GM23338 (cell line): ENCODE measurements at regions not wholly inside any gene's neighbourhood (a gene's known extent, or its start where the extent isn't known, plus 50 kb on each side); places are given as distances from the start of the nearest gene placed in this dataset.

ENCODE experiments used
- ATAC-seq: fragments of 200-7000 bp; cut with Tn5 transposase; 3 replicates; pipeline ENCODE4 v1.9.1; 2020
- DNase-seq: peaks from one replicate; pipeline ENCODE4 v3.0.0-alpha.2; 2015; ENCODE audit warnings: low spot score
- H2AFZ ChIP-seq: fragments of 200-600 bp; sonication (generic); 2 replicates; pipeline ENCODE4 v1.8.0; 2016; ENCODE audit warnings: antibody characterized with exemption, mild to moderate bottlenecking, moderate library complexity
- H3F3A ChIP-seq: fragments of 200-600 bp; sonication (generic); replicated peaks from 2 replicates; pipeline ENCODE4 v1.8.0; 2017; ENCODE audit warnings: antibody characterized with exemption, mixed run types, low read depth
- H3K27ac ChIP-seq: fragments of 200-600 bp; sonication (generic); 2 replicates; pipeline ENCODE4 v1.6.1; 2016; ENCODE audit warnings: low read depth
- H3K27me3 ChIP-seq: fragments of 200-600 bp; sonication (generic); 2 replicates; pipeline ENCODE4 v1.8.0; 2016; ENCODE audit warnings: mild to moderate bottlenecking, mixed run types, moderate library complexity; ENCODE audit not compliant: insufficient read depth
- H3K36me3 ChIP-seq: fragments of 200-600 bp; sonication (generic); 2 replicates; pipeline ENCODE4 v1.8.0; 2016; ENCODE audit warnings: mild to moderate bottlenecking; ENCODE audit not compliant: insufficient read depth
- H3K4me1 ChIP-seq: fragments of 200-600 bp; sonication (generic); 2 replicates; pipeline ENCODE4 v1.8.0; 2016; ENCODE audit warnings: mild to moderate bottlenecking, moderate library complexity; ENCODE audit not compliant: insufficient read depth
- H3K4me2 ChIP-seq: fragments of 200-600 bp; sonication (generic); 2 replicates; pipeline ENCODE4 v1.7.1; 2017; ENCODE audit warnings: mixed run types
- H3K4me3 ChIP-seq: fragments of 200-600 bp; sonication (generic); 2 replicates; pipeline ENCODE4 v1.6.1; 2016; ENCODE audit warnings: mixed run types
- H3K79me2 ChIP-seq: fragments of 200-600 bp; sonication (generic); replicated peaks from 2 replicates; pipeline ENCODE4 v1.8.0; 2017; ENCODE audit warnings: mild to moderate bottlenecking; ENCODE audit not compliant: insufficient read depth
- H3K9me2 ChIP-seq: fragments of 200-600 bp; sonication (generic); 2 replicates; pipeline ENCODE4 v1.8.0; 2017; ENCODE audit not compliant: insufficient read depth
- H4K20me1 ChIP-seq: fragments of 200-600 bp; sonication (generic); replicated peaks from 2 replicates; pipeline ENCODE4 v1.8.0; 2017; ENCODE audit warnings: mild to moderate bottlenecking; ENCODE audit not compliant: insufficient read depth
- H3K27ac Mint-ChIP-seq: 2 replicates; pipeline ENCODE4 v1.8.0; 2020; ENCODE audit warnings: inconsistent platforms, mild to moderate bottlenecking, moderate library complexity, mixed read lengths
- H3K27me3 Mint-ChIP-seq: 3 replicates; pipeline ENCODE4 v1.8.0; 2022; ENCODE audit warnings: low read depth, mild to moderate bottlenecking, moderate library complexity, mixed read lengths, inconsistent platforms; ENCODE audit not compliant: insufficient read depth, poor library complexity
- H3K36me3 Mint-ChIP-seq: 3 replicates; pipeline ENCODE4 v1.8.0; 2021; ENCODE audit warnings: low read depth, mild to moderate bottlenecking, inconsistent platforms, moderate library complexity, mixed read lengths
- H3K4me1 Mint-ChIP-seq: 3 replicates; pipeline ENCODE4 v1.8.0; 2020; ENCODE audit warnings: mild to moderate bottlenecking, inconsistent platforms, mixed read lengths
- H3K4me3 Mint-ChIP-seq: 3 replicates; pipeline ENCODE4 v1.8.0; 2021; ENCODE audit warnings: moderate library complexity, mild to moderate bottlenecking, inconsistent platforms, mixed read lengths
- H3K9me3 Mint-ChIP-seq: 3 replicates; pipeline ENCODE4 v1.8.0; 2020; ENCODE audit warnings: moderate library complexity, mild to moderate bottlenecking, inconsistent platforms, mixed read lengths
- CREB1 ChIP-seq: fragments of 250-450 bp; sonication (Bioruptor Pico); IDR thresholded peaks from 2 replicates; pipeline ENCODE4 v1.5.0; 2020; ENCODE audit warnings: low read depth, mild to moderate bottlenecking, moderate library complexity
- CTCF ChIP-seq, 2 experiments: fragments of 200-600 bp in 1 of 2; sonication (generic) in 1 of 2; conservative IDR thresholded peaks; 2 replicates each; pipeline versions ENCODE4 v1.5.1 to v1.6.1; 2016 to 2017; ENCODE audit warnings: antibody characterized with exemption in 2 of 2, low read depth in 2 of 2, mild to moderate bottlenecking in 2 of 2, moderate library complexity in 1 of 2
- EZH2 ChIP-seq: fragments of 200-600 bp; sonication (generic); IDR thresholded peaks from one replicate; pipeline ENCODE4 v1.8.0; 2017; ENCODE audit warnings: antibody characterized with exemption, mild to moderate bottlenecking, low read depth; ENCODE audit not compliant: unreplicated experiment
- JUNB ChIP-seq: IDR thresholded peaks from one replicate; pipeline ENCODE4 v1.6.1; 2016; ENCODE audit warnings: antibody characterized with exemption; ENCODE audit not compliant: unreplicated experiment
- NANOG ChIP-seq: IDR thresholded peaks from 2 replicates; pipeline ENCODE4 v1.6.1; 2016; ENCODE audit warnings: antibody characterized with exemption, borderline replicate concordance
- POLR2AphosphoS5 ChIP-seq: IDR thresholded peaks from 2 replicates; pipeline ENCODE4 v1.6.1; 2016; ENCODE audit warnings: antibody characterized with exemption, low read depth
- STAT1 ChIP-seq: IDR thresholded peaks from one replicate; pipeline ENCODE4 v1.6.1; 2016; ENCODE audit warnings: antibody characterized with exemption; ENCODE audit not compliant: unreplicated experiment
- ZNF331 ChIP-seq: fragments of 250-450 bp; sonication (Bioruptor Pico); IDR thresholded peaks from 2 replicates; pipeline ENCODE4 v1.5.0; 2020; ENCODE audit warnings: low read depth, mild to moderate bottlenecking, moderate library complexity
- ZNF462 ChIP-seq: fragments of 250-450 bp; sonication (Bioruptor Pico); IDR thresholded peaks from 2 replicates; pipeline ENCODE4 v1.5.0; 2020; ENCODE audit warnings: mild to moderate bottlenecking, moderate library complexity
- TF ChIP-seq, protein P1 (sequence below): IDR thresholded peaks from 2 replicates; pipeline ENCODE4 v1.6.1; 2016; ENCODE audit warnings: antibody characterized with exemption
- TF ChIP-seq, protein P2 (sequence below): IDR thresholded peaks from one replicate; pipeline ENCODE4 v1.6.1; 2018; ENCODE audit warnings: antibody characterized with exemption; ENCODE audit not compliant: unreplicated experiment

DNA sequence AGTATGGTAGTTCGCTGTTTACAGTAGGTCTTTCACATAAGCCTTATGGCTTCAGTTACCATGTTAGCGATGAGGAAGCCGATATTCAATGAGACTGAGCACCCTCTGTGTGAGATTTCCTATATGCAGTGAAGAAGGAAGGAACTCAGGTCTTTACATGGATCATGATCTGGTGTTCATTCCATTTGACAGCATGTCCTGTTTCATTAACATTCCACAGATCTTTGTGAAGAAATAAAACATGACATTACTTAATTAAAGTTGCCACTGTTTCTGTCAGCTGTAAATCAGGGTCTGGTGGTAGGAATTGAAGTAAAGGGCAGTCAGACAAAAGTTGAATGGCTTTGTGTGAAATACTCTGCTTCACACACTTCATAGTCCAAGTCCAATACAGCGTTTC lies 768.6 kb downstream of the ZPLD1 start:
- H3K4me3 Mint-ChIP-seq: no peak overlapping the region
- no peak for TF ChIP-seq STAT1
- TF ChIP-seq CTCF (conservative IDR thresholded peaks at IDR 0.05; ENCODE audit: low read depth in 2 of 2): no peak
- TF ChIP-seq JUNB: no peak
- TF ChIP-seq EZH2: no peak
- TF ChIP-seq CREB1 (CRISPR knock-in tag): no peak
- no peak for TF ChIP-seq POLR2AphosphoS5
- H2AFZ ChIP-seq: no peak overlapping the region
- H3K27ac Mint-ChIP-seq: no peak overlapping the region
- H3K36me3 Mint-ChIP-seq: no peaks in the 10 kb centered on the region
- H3K9me2 ChIP-seq: no peaks in the 10 kb centered on the region
- no peak overlapping the region for H3K4me2 ChIP-seq
- H3K36me3 ChIP-seq: no peaks in the 10 kb centered on the region
- ATAC-seq: no peak
- H3K79me2 ChIP-seq: no peaks in the 10 kb centered on the region
- no peak overlapping the region for H3K27ac ChIP-seq
- no peaks in the 10 kb centered on the region for H3K4me1 ChIP-seq
- no peaks in the 10 kb centered on the region for H3F3A ChIP-seq
- no peak overlapping the region for H3K4me3 ChIP-seq
- H3K27me3 Mint-ChIP-seq: no peaks in the 10 kb centered on the region
- DNase-seq: no peak
- no peaks in the 10 kb centered on the region for H3K9me3 Mint-ChIP-seq
- H3K27me3 ChIP-seq: no peaks in the 10 kb centered on the region
- no peaks in the 10 kb centered on the region for H3K4me1 Mint-ChIP-seq
- no peaks in the 10 kb centered on the region for H4K20me1 ChIP-seq

DNA sequence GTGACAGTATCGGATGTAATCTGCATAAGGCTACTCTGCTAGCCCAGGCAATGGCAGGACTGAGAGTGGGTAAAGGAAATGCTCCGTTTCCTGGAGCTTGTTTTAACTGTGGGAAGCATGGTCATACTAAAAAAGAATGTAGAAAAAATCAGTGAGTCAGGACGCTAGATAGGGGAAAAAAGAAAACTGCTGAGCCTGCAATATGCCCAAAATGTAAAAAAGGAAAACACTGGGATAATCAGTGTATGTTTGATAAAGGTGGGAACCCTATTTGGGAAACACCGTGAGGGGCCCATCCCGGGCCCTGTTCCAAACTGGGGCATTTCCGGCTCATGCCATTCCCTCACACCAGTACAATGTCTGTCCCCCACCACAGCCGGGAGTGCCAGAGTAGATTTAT lies 775.8 kb downstream of the ZPLD1 start:
- H2AFZ ChIP-seq: peak overlapping the region; percentile 66
- no peak overlapping the region for H3K4me3 ChIP-seq
- no peaks in the 10 kb centered on the region for H3K4me1 ChIP-seq
- no peak overlapping the region for H3K27ac Mint-ChIP-seq
- H3K36me3 ChIP-seq: no peaks in the 10 kb centered on the region
- no peaks in the 10 kb centered on the region for H3K79me2 ChIP-seq
- H3K4me2 ChIP-seq: no peak overlapping the region
- DNase-seq: no peak
- no peaks in the 10 kb centered on the region for H3F3A ChIP-seq
- H3K36me3 Mint-ChIP-seq: no peaks in the 10 kb centered on the region
- no peak overlapping the region for H3K4me3 Mint-ChIP-seq
- no peaks in the 10 kb centered on the region for H3K4me1 Mint-ChIP-seq
- H3K27me3 ChIP-seq: no peaks in the 10 kb centered on the region
- ATAC-seq: no peak
- no peaks in the 10 kb centered on the region for H3K27me3 Mint-ChIP-seq
- H3K9me3 Mint-ChIP-seq: peaks cover 4% of the 10 kb centered on the region
- H4K20me1 ChIP-seq: no peaks in the 10 kb centered on the region
- H3K27ac ChIP-seq: no peak overlapping the region
- H3K9me2 ChIP-seq: no peaks in the 10 kb centered on the region
- TF ChIP-seq, protein P1, sequence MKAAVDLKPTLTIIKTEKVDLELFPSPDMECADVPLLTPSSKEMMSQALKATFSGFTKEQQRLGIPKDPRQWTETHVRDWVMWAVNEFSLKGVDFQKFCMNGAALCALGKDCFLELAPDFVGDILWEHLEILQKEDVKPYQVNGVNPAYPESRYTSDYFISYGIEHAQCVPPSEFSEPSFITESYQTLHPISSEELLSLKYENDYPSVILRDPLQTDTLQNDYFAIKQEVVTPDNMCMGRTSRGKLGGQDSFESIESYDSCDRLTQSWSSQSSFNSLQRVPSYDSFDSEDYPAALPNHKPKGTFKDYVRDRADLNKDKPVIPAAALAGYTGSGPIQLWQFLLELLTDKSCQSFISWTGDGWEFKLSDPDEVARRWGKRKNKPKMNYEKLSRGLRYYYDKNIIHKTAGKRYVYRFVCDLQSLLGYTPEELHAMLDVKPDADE: no peak
- TF ChIP-seq ZNF462 (CRISPR knock-in tag) (no peak), STAT1 (no peak), ZNF331 (no peak), NANOG (no peak)
- TF ChIP-seq, protein P2, sequence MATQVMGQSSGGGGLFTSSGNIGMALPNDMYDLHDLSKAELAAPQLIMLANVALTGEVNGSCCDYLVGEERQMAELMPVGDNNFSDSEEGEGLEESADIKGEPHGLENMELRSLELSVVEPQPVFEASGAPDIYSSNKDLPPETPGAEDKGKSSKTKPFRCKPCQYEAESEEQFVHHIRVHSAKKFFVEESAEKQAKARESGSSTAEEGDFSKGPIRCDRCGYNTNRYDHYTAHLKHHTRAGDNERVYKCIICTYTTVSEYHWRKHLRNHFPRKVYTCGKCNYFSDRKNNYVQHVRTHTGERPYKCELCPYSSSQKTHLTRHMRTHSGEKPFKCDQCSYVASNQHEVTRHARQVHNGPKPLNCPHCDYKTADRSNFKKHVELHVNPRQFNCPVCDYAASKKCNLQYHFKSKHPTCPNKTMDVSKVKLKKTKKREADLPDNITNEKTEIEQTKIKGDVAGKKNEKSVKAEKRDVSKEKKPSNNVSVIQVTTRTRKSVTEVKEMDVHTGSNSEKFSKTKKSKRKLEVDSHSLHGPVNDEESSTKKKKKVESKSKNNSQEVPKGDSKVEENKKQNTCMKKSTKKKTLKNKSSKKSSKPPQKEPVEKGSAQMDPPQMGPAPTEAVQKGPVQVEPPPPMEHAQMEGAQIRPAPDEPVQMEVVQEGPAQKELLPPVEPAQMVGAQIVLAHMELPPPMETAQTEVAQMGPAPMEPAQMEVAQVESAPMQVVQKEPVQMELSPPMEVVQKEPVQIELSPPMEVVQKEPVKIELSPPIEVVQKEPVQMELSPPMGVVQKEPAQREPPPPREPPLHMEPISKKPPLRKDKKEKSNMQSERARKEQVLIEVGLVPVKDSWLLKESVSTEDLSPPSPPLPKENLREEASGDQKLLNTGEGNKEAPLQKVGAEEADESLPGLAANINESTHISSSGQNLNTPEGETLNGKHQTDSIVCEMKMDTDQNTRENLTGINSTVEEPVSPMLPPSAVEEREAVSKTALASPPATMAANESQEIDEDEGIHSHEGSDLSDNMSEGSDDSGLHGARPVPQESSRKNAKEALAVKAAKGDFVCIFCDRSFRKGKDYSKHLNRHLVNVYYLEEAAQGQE: no peak
